Colonic mucosa (tissue), 4 donors: ENCODE measurements at regions not wholly inside any gene's neighbourhood (a gene's known extent, or its start where the extent isn't known, plus 50 kb on each side); places are given as distances from the start of the nearest gene placed in this dataset.

Experiments
- DNase-seq: peaks from one replicate; pipeline ENCODE4 v3.0.0-alpha.2; 2020
- H3K27ac ChIP-seq: fragments of 200-600 bp; one replicate; pipeline ENCODE4 v1.8.0; 2021
- H3K27me3 ChIP-seq: fragments of 200-600 bp; one replicate; pipeline ENCODE4 v1.8.0; 2021
- H3K36me3 ChIP-seq: fragments of 200-600 bp; one replicate; pipeline ENCODE4 v1.8.0; 2021
- H3K4me1 ChIP-seq: fragments of 200-600 bp; one replicate; pipeline ENCODE4 v1.8.0; 2021; ENCODE audit warnings: mild to moderate bottlenecking
- H3K4me3 ChIP-seq: fragments of 200-600 bp; one replicate; pipeline ENCODE4 v1.8.0; 2021
- H3K9ac ChIP-seq, 2 donors: one replicate each; pipeline ENCODE4 v1.7.0; 2013; ENCODE audit warnings: control low read depth in 2 of 2, low read depth in 2 of 2, low read length in 2 of 2
- H3K9me3 ChIP-seq: fragments of 200-600 bp; one replicate; pipeline ENCODE4 v1.8.0; 2021
- intact Hi-C: fragments of 100-400 bp; cut with DNase I; formaldehyde crosslinking; loops from one replicate; pipeline ENCODE4 v1.14.1; 2022
- TF ChIP-seq, protein P1 (sequence below): fragments of 200-600 bp; IDR thresholded peaks from one replicate; pipeline ENCODE4 v1.8.0; 2022; ENCODE audit warnings: antibody characterized with exemption, mild to moderate bottlenecking
- donor health status: healthy.
- donor health status: DM: no; HTN: no; CAD: no.
- donor health status: DM: no; HTN: no; CAD: no.

DNA sequence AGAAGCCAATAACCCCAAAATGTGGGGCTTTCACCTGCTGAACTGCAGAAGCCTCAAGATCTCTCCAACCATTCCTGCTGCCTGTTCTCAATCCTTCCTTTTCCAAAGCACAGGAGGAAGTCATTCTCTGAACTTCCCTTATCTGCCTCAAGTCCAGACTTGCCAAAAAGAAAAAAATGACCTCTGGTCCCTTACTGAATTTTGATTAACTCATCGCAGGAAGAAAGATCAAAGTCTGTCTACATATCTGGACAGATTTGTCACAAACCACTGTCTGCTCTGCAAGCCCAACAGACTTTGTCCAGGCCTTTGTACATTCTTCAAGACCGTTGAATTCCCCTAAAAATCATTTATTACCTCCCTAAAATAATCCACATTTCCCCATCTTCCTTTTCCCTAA, 126.5 kb upstream of the NBEA start:
- Histone ChIP-seq H3K9me3 (no peaks in the 10 kb centered on the region), H3K27ac (no peak overlapping the region), H3K4me3 (no peak overlapping the region), H3K9ac (no peak overlapping the region), H3K27me3 (no peaks in the 10 kb centered on the region), H3K4me1 (no peaks in the 10 kb centered on the region), H3K36me3 (no peaks in the 10 kb centered on the region)
- TF ChIP-seq, protein P1, sequence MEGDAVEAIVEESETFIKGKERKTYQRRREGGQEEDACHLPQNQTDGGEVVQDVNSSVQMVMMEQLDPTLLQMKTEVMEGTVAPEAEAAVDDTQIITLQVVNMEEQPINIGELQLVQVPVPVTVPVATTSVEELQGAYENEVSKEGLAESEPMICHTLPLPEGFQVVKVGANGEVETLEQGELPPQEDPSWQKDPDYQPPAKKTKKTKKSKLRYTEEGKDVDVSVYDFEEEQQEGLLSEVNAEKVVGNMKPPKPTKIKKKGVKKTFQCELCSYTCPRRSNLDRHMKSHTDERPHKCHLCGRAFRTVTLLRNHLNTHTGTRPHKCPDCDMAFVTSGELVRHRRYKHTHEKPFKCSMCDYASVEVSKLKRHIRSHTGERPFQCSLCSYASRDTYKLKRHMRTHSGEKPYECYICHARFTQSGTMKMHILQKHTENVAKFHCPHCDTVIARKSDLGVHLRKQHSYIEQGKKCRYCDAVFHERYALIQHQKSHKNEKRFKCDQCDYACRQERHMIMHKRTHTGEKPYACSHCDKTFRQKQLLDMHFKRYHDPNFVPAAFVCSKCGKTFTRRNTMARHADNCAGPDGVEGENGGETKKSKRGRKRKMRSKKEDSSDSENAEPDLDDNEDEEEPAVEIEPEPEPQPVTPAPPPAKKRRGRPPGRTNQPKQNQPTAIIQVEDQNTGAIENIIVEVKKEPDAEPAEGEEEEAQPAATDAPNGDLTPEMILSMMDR, result no peak
- no peak for DNase-seq
- intact Hi-C loops, result no loop called here

GRCh38 chr13:34816245-34816884, 125.7 kb upstream of the NBEA start:
- H3K9ac ChIP-seq, result no peak overlapping the region
- no peaks in the 10 kb centered on the region for H3K9me3 ChIP-seq
- H3K4me3 ChIP-seq, result no peak overlapping the region
- no peaks in the 10 kb centered on the region for H3K27me3 ChIP-seq
- TF ChIP-seq, protein P1, result no peak
- H3K4me1 ChIP-seq, result no peaks in the 10 kb centered on the region
- intact Hi-C loops, result no loop called here
- no peaks in the 10 kb centered on the region for H3K36me3 ChIP-seq
- DNase-seq, result no peak
- H3K27ac ChIP-seq, result no peak overlapping the region

- intact Hi-C loops, result no loop called here
- H3K36me3 ChIP-seq, result no peaks in the 10 kb centered on the region
Measured at GRCh38 chr13:34816908-34817665, 125.0 kb upstream of the NBEA start.

DNA sequence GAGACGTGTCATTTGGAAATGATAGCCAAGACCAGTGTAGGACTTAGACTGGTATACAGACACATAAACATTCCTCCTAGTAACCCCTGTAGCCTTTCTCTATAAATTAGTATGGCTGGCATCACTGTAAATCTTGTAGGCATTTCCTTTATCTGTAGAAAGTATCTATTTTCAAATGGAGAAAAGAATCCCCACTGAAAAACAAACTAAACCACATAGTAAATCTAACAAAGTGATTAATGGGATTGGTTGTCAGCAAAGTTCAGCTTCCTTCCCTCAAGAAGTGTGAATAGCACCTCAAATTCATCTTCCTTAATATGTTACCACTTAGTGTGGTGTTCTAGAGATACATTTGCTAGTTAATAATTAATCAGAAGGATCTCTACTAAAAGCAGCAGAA, 119.4 kb upstream of the NBEA start:
- Histone ChIP-seq H3K27ac (no peak overlapping the region), H3K4me3 (no peak overlapping the region), H3K27me3 (no peaks in the 10 kb centered on the region), H3K4me1 (no peaks in the 10 kb centered on the region), H3K9ac (no peak overlapping the region), H3K9me3 (no peaks in the 10 kb centered on the region), H3K36me3 (no peaks in the 10 kb centered on the region)
- DNase-seq, result no peak
- TF ChIP-seq, protein P1, result no peak
- intact Hi-C loops, result no loop called here

More at GRCh38 chr13:34816908-34817665, 125.0 kb upstream of the NBEA start:
- no peak for DNase-seq
- H3K4me3 ChIP-seq, result no peak overlapping the region
- no peaks in the 10 kb centered on the region for H3K27me3 ChIP-seq
- no peaks in the 10 kb centered on the region for H3K9me3 ChIP-seq
- TF ChIP-seq, protein P1, result no peak
- H3K9ac ChIP-seq, result no peak overlapping the region
- H3K4me1 ChIP-seq, result no peaks in the 10 kb centered on the region
- no peak overlapping the region for H3K27ac ChIP-seq

GRCh38 chr13:34826432-34826831, 115.6 kb upstream of the NBEA start:
- Histone ChIP-seq H3K9me3 (no peaks in the 10 kb centered on the region), H3K27me3 (no peaks in the 10 kb centered on the region), H3K4me3 (no peak overlapping the region), H3K27ac (no peak overlapping the region), H3K36me3 (no peaks in the 10 kb centered on the region), H3K4me1 (no peaks in the 10 kb centered on the region), H3K9ac (no peak overlapping the region)
- DNase-seq, result no peak
- intact Hi-C loops, result no loop called here
- TF ChIP-seq, protein P1, result no peak
